GM19328 (cell line): ENCODE measurements at regions not wholly inside any gene's neighbourhood (a gene's known extent, or its start where the extent isn't known, plus 50 kb on each side); places are given as distances from the start of the nearest gene placed in this dataset.

ENCODE experiments used
- ATAC-seq: cut with Tn5 transposase; IDR thresholded peaks from one replicate; pipeline ENCODE4 v1.9.1; 2021; ENCODE audit warnings: mild to moderate bottlenecking, moderate library complexity; ENCODE audit not compliant: unreplicated experiment

DNA sequence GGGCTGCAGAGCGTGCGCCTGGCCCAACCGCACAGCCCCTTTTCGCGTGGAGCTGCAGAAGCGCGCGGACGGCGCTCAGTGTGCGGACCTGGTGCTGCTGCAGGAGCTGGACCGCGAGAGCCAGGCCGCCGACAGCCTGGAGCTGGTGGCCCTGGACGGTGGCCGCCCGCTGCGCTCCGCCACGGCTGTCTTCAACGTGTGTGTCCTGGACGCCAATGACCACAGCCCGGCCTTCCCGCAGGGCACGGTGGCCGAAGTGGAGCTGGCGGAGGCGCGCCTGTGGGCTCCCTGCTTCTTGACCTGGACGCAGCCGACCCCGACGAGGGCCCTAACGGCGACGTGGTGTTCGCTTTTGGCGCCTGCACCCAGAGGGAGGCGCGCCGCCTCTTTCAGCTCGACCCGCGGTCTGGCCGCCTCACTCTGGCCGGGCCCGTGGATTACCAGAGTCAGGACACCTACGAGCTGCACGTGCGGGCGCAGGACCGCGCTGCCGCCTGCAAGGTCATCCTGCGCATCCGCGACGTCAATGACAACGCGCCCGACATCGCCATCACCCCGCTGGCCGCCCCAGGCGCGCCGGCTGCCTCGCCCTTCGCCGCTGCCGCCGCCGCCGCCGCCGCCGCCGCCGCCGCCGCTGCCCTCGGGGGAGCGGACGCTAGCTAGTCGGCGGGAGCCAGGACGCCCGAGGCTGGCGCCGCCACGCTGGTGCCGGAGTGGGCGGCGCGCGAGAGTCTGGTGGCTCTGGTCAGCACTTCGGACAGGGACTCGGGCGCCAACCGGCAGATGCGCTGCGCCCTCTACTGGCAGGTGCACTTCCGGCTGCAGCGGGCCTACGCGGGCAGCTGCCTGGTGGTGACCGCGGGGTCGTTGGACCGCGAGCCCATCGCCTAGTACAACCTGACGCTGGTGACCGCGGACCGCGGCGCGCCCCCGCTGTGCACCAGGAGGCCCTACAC is 172.2 kb downstream of the OLFM4 start:
- ATAC-seq = no peak

DNA sequence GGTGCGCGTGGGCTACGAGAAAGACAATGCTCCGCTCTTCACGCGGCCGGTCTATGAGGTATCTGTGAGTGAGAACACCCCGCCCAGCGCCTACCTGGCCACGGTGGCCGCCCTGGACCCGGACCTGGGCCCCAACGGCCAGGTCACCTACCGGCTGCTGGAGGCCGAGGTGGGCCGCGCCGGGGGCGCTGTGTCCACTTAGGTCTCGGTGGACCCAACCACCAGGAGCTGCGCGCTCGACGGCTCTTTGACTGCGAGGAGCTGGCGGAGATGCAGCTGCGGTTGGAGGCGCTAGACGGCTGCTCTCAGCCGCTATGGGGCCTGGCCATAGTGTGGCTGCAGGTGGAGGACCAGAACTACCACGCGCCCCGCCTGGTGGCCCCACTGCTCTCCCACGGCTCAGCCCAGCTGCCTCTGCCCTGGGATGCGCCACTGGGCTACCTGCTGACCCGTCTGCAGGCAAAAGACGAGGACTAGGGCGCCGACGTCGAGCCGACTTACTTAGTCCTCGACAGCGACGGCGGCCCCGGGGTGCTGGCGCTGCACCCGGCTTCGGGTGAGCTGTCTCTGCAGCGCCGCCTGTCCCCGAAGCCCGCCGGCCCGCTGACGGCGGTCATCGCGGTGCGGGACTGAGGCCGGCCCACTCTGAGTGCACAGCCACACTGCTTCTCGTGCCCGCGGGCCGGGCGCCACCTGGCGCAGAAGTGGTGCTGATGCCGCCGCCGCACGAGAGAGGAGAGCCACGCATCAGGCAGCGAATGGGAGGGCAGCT is 173.0 kb downstream of the OLFM4 start:
- ATAC-seq = no peak

DNA sequence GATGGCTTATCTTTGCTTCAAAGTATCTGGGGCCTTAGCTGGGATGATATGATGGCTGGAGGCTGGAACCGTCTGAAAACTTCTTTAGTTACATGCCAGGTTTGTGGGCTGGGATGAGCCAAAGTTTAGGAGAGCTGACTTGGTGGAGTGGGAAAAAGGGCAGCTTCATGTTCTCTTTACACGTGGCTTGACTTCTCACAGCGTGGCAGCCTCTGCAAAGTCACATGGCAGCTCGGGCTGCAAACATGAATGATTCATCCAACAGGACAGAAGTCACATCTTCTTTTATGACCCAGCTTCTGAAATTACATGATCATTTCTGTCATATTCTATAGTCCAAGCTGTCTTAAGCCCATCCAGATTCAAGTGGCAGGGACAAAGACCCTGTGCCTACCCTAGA is 176.0 kb downstream of the OLFM4 start:
- no peak for ATAC-seq

DNA sequence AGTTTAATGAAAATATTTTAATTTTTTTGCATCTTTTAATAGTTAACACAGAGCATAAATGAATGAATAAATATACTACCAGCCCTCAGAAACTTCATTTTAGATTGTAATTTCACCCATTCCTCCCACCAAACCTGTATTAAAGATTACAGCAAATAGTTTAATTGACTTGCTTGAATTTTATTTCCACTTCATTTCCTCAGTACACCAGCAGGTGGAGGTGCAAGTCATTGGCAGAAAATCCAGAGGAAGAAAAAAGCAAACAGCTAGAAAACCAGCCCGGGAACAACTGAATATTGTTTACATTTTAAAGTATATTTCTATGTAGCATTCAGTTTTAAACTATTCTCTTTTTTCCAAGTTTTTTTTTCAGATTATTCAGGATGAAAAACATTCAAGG is 177.8 kb downstream of the OLFM4 start:
- ATAC-seq = no peak

DNA sequence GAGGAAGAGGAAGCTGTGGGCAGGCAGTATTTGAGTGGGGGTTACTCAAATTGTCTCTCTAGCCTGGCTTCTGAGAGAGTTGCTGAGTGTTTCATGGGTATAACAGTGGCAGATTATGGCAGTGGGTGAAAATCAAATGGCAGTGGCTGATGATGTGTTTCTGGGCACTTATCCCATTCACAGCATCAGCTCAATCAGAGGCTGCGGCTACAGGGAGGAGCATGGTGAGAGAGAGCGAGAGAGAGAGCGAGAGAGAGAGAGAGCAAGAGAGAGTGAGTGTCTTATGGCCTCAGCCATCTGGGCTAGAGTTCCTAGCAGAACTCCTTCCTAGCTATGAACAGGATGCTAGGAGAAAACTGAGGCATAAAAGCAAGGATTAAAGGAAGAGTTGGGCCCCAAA is 178.9 kb downstream of the OLFM4 start:
- ATAC-seq = no peak

DNA sequence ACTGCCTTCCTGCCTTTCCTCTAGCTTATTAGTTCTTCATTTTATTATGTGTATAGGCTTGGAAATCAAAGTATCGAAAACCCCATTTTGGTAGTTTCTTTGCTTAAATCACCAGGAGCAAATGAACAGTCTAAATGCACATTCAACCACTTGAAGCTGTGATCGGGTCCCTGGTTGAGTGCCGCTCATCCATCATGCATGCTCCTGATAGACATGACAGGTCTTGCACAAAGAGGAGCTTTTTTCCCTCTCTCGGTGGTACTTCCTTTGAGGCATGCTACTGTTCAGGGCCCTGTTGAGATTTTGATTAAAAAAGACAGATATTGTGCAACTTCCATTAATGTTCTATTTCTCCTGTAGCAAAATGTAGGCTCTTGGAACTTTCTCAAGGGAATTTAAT is 185.8 kb downstream of the OLFM4 start:
- no peak for ATAC-seq

DNA sequence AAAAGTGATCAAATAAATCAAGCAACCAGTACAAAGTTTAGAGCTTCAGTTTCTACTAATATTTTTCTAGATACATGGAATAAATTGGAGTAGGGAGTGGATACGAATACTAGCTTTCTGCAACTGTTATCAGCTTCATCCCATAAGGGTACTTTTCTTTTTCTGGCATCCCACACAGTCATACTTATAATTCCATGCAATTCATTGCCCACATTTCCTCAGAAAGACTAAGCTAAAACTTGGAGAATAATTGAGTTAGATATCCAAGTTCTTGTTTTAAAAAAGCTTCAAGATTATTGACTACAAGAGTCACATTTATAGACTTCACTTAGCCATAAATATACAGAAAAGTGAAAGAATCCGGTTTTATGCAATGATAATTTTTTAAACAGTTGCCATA is 186.9 kb downstream of the OLFM4 start:
- ATAC-seq = no peak

DNA sequence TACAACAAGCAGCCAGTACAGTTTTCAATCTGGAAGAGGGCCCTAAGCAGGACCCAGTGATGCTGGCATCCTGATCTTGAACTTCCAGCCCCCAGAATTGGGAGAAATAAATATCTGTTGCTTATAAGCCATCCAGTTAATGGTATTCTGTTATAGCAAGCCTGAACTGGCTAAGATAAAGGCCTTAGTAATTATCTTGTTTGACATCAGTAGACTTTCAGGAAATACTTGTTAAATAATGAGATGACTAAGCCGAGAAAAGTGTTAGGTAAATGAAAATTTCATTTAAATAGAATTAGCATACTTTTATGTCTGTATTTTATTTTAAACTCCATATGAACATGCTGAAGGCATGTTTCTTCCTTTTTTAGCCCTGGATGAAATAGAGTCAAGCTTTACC is 188.2 kb downstream of the OLFM4 start:
- ATAC-seq = no peak

DNA sequence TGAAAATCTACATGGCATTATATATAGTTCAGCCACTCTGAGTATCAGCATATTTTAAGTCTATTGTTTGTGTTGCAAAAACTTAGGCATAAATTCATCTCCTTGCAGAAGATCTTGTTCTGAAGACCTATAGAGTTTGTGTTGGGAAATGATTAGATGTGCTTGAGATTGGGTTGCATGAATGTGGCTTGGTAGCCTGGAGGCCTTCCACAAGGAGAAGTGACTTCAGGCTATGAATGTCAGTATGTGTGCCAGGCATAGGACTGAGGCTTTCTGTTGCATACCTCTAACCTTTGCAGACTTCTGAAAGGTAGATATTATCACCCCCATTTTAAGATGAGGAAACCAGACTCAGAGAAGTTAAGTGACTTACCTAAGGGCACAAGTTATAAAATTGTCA is 188.6 kb downstream of the OLFM4 start:
- no peak for ATAC-seq

DNA sequence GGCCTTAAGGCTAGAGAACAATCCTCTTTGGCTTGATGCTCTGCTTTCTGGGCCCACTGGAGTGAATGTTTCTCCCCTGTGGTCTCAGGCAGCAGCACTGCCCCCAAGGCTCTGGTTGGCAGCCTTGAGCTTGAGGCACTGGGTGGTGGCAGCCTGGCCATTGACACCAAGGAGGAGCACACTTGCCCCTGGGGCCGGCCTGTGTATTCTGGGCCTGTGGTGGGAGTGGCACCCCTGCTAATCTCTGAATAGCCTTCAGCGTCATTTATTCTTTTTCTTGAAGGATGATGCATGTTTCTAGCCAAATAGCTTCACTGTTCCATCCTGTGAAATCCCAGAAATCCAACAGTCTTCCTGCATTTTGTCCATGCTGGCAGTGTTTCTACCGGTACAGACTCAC is 191.4 kb downstream of the OLFM4 start:
- no peak for ATAC-seq

DNA sequence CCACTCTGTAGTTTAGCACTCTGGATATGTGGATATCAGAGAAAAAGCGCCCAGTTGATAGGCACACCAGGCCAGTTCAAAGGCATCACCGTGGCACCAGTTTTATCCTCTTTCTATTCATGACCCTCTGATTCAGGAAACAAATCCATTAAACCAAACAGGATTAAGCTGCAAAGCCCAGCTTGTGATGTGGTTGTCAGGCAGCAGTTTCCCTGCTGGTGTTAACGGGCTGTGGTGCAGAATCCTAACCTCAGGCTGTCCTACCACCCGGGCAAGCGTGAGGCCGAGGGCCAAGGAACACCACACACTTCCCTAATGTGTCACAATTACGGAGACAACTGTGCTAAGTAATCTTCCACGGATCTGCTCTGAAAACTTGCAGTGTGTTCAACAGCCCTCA is 209.1 kb downstream of the OLFM4 start:
- ATAC-seq = no peak

DNA sequence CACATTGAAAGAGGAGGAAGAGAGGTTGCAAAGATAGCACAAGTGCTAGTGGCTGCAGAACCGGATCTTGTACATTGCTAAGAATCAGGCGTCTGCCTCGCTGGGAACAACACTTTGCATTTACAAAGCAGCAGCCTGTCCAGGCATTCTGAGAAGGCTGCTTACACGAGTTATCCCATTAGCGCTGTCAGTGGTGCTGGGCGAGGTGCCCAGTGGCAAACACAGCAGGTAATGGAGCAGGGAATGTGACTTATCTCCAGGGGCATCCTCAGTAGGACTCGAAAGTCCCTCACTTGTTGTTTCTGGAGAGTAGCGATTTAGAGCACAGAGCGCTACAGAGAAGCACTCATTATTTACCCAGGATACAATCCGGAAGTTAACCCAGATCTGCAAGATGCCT is 209.6 kb downstream of the OLFM4 start:
- no peak for ATAC-seq

DNA sequence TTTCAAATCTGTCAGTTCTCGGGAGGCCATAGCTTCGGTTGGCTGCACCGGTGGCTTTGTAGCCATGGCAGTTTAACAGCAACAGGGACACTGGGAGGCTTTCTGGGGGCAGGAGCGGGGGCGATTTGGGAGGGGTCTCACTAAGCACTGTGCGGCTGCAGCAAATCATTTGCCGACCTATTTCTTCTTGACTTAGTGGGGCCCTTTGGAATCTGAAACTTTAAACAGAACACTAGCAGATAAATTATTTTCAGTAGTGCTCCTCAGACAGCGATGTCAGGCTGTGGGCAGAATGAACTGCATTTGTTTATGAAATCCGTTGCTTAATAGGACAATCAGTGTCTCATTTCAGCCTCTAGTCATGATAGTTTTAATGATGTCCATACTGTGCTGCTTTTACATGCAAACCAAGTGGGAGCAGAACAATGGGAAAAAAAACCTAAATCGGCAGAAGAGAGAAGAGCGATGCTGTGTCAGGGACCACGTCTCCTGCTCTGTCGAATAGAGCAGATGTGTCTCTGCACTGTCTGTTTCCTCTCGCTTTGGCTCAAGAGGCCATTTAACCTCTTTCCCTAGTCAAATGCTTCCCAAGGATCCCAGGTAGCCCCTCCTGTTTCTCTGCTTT is 211.9 kb downstream of the OLFM4 start:
- ATAC-seq = no peak

DNA sequence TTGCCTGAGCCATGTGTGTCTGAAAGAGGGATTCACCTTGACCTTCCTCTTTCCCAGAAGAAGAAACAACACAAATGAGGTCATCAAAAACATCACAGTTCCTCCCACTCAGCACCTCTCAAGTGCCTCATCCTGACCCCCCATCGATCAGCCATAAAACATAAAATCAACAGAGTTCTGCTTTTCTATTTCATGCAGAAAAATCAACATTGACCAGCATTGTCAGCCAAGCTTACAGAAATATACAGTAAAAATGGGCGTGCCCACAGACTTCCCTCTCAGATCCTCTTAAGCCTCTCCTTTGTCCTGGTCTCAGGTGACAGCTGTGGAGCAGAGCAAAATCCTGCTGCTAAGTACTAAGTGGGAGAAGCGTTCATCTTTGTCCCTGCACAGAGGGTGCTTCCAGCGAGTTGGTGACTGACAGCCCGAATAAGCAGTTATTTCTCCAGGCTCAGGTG is 213.3 kb downstream of the OLFM4 start:
- no peak for ATAC-seq

DNA sequence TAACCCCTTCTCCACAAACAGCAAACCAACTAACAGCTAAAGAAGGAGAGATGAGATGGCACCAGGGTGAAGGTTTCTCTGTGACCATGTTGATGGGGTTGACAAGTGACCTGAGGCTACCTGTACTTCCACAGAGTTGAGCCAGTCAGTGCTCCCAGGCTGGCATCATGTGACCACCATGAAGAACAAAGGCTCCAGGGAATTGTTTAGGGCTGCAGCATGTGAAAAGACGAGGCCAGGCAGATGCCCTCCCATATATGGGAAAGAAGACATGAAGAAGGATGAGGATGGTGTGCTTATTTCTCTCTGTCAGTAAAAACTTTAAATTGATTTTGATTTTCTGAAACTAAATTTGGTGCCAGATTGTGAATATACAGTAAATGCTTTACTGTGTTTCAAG is 220.6 kb downstream of the OLFM4 start:
- ATAC-seq = no peak

DNA sequence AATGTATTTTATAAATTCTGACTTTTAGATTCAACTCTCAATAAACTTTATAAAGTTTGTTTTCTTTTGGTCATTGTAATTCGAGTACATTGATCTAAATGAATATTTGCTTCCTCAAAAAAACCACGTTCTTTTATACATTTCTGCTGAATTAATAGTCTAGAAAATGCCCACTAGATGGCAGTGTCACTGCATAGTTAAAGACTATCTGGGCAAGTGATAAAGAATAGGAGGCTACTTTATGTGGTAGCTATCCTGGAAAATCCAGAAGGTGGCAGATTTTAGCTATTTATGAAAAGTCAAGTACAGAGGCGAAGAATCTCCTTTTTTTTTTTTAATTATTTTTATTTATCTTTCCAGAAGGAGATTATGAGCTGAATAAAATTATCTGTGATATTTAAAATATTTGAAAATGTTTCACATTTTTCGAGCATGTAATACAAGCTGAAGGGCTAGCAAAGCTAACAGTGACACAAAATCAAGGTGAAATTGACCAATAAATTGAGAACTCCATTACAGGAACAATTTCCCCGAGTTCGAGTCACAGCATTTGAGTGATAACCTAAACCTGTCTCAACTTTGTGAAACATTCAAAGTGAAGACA is 221.8 kb downstream of the OLFM4 start:
- peak; percentile 72 for ATAC-seq

DNA sequence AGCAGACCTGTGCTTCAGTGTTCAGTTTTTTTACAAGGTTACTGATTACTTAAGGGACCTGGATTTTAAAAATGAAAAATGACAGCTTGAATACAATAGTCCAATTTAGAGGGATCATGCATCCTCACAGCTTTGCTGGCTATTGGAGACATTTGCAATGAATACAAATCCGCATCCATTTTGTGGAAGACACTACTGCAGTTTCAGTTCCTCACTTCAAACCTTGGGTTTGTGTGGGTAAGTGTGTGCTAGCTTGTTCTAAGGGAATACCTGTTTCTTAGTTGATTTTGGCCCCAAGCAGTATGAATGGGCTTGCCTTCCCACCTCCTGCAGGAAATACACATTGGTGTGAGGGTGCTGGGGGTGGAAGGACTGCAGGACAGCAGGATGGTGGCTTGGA is 222.4 kb downstream of the OLFM4 start:
- no peak for ATAC-seq

DNA sequence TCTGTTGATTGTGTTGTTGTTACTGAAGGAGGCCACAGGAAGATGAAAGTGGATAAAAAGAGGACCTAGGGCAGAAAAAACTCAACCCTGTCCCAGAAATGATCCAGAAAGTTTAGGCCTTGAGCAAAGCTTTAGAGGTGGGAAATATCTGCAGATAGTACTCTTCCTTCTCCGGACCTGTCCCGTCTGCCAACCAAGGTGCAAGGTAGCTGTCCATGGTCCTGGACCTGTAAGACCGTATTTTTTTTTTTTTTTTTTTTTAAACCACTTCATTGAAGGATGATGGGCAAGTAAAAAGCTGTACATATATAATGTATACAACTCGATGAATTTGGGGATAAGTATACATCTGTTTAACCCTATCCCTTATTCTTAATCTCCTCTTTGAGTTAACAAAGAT is 225.9 kb downstream of the OLFM4 start:
- no peak for ATAC-seq

DNA sequence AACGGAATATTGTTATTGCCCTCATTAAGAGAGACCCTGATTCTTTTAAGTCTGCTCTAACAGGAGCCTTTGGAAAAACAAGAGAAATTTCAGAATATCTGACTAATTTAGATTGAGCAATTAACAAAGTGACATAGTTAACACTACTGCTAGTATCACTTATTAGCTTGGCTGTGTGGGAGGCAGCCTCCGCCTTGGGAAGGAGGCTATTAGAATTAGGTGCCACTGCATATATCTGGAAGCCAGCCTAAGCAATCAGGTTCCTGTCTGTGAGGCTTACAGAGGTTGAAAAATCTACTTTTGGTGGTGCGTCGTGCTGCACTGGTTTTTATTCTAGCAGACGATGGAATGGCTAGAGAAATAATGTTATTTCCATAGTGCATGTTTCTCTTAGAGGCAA is 227.2 kb downstream of the OLFM4 start:
- ATAC-seq = no peak

DNA sequence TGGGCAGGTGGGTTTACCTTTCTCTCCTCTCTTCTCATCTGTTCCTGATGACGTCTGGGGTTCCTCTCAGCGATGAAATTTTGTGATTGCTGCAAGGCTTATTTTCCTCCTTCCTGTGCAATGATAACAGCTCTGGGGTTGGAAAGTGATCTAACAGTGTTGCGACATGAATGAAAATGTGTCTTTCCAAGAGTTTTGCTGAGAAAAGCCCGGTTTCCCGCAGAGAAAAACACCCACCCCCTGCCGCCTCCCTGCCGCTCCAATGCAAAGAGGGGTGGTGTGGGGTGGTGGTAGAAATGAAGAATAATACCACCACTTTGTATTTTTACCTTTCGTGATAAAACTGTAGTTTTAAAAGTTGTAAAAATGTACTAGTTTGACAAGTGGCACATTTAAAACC is 232.0 kb downstream of the OLFM4 start:
- ATAC-seq = no peak

DNA sequence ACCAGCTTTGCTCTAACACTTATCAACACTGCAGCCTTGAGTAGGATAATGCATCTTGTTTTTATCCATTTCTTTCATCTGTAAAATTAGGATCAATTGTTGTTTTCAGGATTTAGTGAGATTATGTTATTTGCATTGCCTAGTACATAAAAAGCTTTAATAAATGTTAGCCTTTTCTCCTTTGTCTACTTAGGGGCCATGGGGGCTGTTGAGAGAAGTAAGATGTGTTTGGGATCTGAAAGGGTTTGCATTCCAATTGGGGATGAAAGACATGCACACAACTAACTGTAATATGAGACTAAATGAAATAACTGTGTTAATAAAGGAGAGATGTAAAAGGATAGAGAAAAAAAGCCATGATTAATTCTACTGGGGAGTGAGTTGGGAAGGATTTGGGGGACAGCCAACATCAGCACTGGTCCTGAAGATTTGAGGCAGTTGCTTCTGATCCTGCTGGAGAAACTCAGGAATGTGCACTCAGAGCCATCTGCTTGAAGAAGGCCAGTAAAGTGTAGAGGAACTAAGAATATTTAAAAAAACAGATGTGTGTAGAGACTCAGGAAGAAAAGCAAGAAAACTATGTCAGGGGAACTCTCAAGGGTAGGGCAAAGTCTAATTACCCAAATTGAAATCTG is 236.3 kb downstream of the OLFM4 start:
- no peak for ATAC-seq
